ENCODE measurements at regions not wholly inside any gene's neighbourhood (a gene's known extent, or its start where the extent isn't known, plus 50 kb on each side); places are given as distances from the start of the nearest gene placed in this dataset.

DNA sequence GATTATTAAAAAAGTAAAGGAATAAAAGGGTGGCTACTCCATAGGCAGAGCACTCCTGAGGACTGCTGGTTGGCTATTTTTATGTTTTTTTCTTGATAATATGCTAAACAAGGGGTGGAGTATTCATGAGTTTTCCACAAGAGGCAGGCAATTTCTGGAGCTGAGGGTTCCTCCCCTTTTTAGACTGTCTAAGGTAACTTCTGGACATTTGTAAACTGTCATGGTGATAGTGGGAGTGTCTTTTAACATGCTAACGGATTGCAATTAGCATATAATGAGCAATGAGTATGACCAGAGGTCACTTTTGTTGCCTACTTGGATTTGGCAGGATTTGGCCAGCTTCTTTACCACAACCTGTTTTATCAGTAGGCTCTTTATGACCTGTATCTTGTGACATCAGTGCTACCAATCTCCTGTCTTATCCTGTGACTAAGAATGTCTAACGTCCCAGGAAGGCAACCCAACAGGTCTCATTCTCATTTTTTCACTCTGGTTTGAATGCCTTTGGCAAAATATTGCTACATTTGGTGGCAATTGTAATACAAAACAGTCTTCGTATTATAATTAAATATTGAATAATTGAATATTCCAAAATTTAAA is 587.8 kb upstream of the POM121L12 start:
- Histone ChIP-seq H3K27me3 (no peaks in the 10 kb centered on the region), H3K27ac (replicated peaks in 1 of 4) (no peak overlapping the region), H3K36me3 (no peaks in the 10 kb centered on the region), H3K9me3 (no peaks in the 10 kb centered on the region), H3K4me3 (no peak overlapping the region), H3K4me1 (no peaks in the 10 kb centered on the region)
- no peak for DNase-seq (ENCODE audit: extremely low spot score)
- WGBS = 64% methylated on average over 3 of the region's 3 CpGs
- TF ChIP-seq EP300 (IDR thresholded peaks at IDR 0.05) (no peak), POLR2A (IDR thresholded peaks at IDR 0.05; ENCODE audit: low read depth) (no peak), POLR2AphosphoS5 (IDR thresholded peaks at IDR 0.05) (no peak)
- TF ChIP-seq, protein P1, sequence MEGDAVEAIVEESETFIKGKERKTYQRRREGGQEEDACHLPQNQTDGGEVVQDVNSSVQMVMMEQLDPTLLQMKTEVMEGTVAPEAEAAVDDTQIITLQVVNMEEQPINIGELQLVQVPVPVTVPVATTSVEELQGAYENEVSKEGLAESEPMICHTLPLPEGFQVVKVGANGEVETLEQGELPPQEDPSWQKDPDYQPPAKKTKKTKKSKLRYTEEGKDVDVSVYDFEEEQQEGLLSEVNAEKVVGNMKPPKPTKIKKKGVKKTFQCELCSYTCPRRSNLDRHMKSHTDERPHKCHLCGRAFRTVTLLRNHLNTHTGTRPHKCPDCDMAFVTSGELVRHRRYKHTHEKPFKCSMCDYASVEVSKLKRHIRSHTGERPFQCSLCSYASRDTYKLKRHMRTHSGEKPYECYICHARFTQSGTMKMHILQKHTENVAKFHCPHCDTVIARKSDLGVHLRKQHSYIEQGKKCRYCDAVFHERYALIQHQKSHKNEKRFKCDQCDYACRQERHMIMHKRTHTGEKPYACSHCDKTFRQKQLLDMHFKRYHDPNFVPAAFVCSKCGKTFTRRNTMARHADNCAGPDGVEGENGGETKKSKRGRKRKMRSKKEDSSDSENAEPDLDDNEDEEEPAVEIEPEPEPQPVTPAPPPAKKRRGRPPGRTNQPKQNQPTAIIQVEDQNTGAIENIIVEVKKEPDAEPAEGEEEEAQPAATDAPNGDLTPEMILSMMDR (IDR thresholded peaks at IDR 0.05) = no peak
- intact Hi-C loops (cut with DNase I) = no loop called here

DNA sequence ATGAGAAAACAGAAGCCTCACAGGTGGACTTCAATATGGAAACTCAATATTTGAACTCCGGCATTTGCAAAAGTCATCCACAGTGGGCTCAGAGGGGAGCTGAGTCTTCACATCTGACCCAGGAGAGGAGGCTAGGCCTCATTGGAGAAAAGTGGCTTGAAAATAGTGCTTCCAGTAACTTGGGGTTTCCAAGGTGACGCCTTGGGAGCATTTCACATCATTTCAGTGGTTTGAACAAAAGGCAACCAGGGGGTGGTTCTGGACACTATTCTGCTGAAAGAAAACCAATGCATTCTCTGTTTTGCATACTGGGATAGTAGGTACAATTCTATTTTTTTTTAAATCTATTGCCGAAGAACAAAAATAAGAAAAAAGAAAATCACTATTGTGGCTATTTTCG is 599.2 kb upstream of the POM121L12 start:
- Histone ChIP-seq H3K36me3 (no peaks in the 10 kb centered on the region), H3K4me3 (no peak overlapping the region), H3K4me1 (no peaks in the 10 kb centered on the region), H3K27ac (replicated peaks in 1 of 4) (no peak overlapping the region), H3K9me3 (peaks cover 0 to 3% (median 0%) of the 10 kb centered on the region in 4 donors), H3K27me3 (no peaks in the 10 kb centered on the region)
- intact Hi-C loops (cut with DNase I) = no loop called here
- no peak for DNase-seq (ENCODE audit: extremely low spot score)
- TF ChIP-seq POLR2A (IDR thresholded peaks at IDR 0.05; ENCODE audit: low read depth) (no peak), POLR2AphosphoS5 (IDR thresholded peaks at IDR 0.05) (no peak), EP300 (IDR thresholded peaks at IDR 0.05) (no peak)
- TF ChIP-seq, protein P1 (IDR thresholded peaks at IDR 0.05) = no peak
- 90% methylated on average over 4 of the region's 4 CpGs for WGBS

- intact Hi-C loops (cut with DNase I) = no loop called here
- DNase-seq (ENCODE audit: extremely low spot score) = no peak
These were observed 604.2 kb upstream of the POM121L12 start for GRCh38 chr7:52431082-52431815.

GRCh38 chr7:52423251-52423650 is 612.2 kb upstream of the POM121L12 start:
- no peaks in the 10 kb centered on the region for H3K36me3 ChIP-seq
- no peaks in the 10 kb centered on the region for H3K9me3 ChIP-seq
- TF ChIP-seq POLR2A (IDR thresholded peaks at IDR 0.05; ENCODE audit: low read depth) (no peak), EP300 (IDR thresholded peaks at IDR 0.05) (no peak), POLR2AphosphoS5 (IDR thresholded peaks at IDR 0.05) (no peak)
- TF ChIP-seq, protein P1 (IDR thresholded peaks at IDR 0.05) = no peak
- H3K27ac ChIP-seq (replicated peaks in 1 of 4) = no peak overlapping the region
- H3K4me3 ChIP-seq = no peak overlapping the region
- DNase-seq (ENCODE audit: extremely low spot score) = no peak
- H3K4me1 ChIP-seq = no peaks in the 10 kb centered on the region
- no peaks in the 10 kb centered on the region for H3K27me3 ChIP-seq
- WGBS = 89% methylated on average over 1 of the region's 1 CpG
- intact Hi-C loops (cut with DNase I) = no loop called here

More at GRCh38 chr7:52431082-52431815, 604.2 kb upstream of the POM121L12 start:
- WGBS = 93% methylated on average over 8 of the region's 36 CpGs
- Histone ChIP-seq H3K4me1 (no peaks in the 10 kb centered on the region), H3K27ac (replicated peaks in 1 of 4) (no peak overlapping the region), H3K4me3 (no peak overlapping the region), H3K27me3 (no peaks in the 10 kb centered on the region), H3K9me3 (peaks cover 0 to 6% (median 0%) of the 10 kb centered on the region in 4 donors), H3K36me3 (no peaks in the 10 kb centered on the region)
- TF ChIP-seq POLR2AphosphoS5 (IDR thresholded peaks at IDR 0.05) (no peak), POLR2A (IDR thresholded peaks at IDR 0.05; ENCODE audit: low read depth) (no peak), EP300 (IDR thresholded peaks at IDR 0.05) (no peak)
- TF ChIP-seq, protein P1 (IDR thresholded peaks at IDR 0.05) = no peak
